PC-3 (cell line): ENCODE measurements at regions not wholly inside any gene's neighbourhood (a gene's known extent, or its start where the extent isn't known, plus 50 kb on each side); places are given as distances from the start of the nearest gene placed in this dataset.

Experiments used
- ATAC-seq: fragments of 200-7000 bp; cut with Tn5 transposase; 2 replicates; pipeline ENCODE4 v1.9.1; 2020; ENCODE audit warnings: mild to moderate bottlenecking, moderate library complexity
- BruUV-seq: library from RNA; stranded (reverse); fragments of 400-500 nt; replicated peaks from 2 replicates; lab custom pipeline; 2021; lab: Mats Ljungman, UMichigan
- CTCF ChIA-PET: fragments of 300-600 bp; sonication (Branson Sonifier 250); formaldehyde crosslinking; loops from one replicate; lab custom pipeline; 2022; ENCODE audit warnings: antibody characterized with exemption; lab: Charles Lee
- POLR2A ChIA-PET: fragments of 300-600 bp; sonication (Branson Sonifier 250); formaldehyde crosslinking; loops from one replicate; lab custom pipeline; 2022; ENCODE audit warnings: antibody characterized with exemption; ENCODE audit not compliant: unreplicated experiment; lab: Charles Lee
- DNase-seq: peaks from one replicate; pipeline ENCODE4 v3.0.0-alpha.2; 2015
- H2AFZ ChIP-seq: fragments of 300-600 bp; sonication (generic); 2 replicates; pipeline ENCODE4 v1.6.0; 2016; ENCODE audit warnings: antibody characterized with exemption, low read length
- H3F3A ChIP-seq: fragments of 300-600 bp; sonication (generic); one replicate; pipeline ENCODE4 v1.6.0; 2017; ENCODE audit warnings: antibody characterized with exemption, low read length, control low read depth, mild to moderate bottlenecking; ENCODE audit not compliant: unreplicated experiment
- H3K27ac ChIP-seq: fragments of 300-600 bp; sonication (generic); 2 replicates; pipeline ENCODE4 v1.5.1; 2016; ENCODE audit warnings: mild to moderate bottlenecking, low read length
- H3K27me3 ChIP-seq: fragments of 300-600 bp; sonication (generic); 2 replicates; pipeline ENCODE4 v1.6.1; 2016; ENCODE audit warnings: low read length, mixed read lengths
- H3K36me3 ChIP-seq: fragments of 300-600 bp; sonication (generic); 2 replicates; pipeline ENCODE4 v1.6.1; 2016; ENCODE audit warnings: low read depth, mixed run types, low read length, mixed read lengths
- H3K4me1 ChIP-seq: fragments of 300-600 bp; sonication (generic); 2 replicates; pipeline ENCODE4 v1.5.1; 2016; ENCODE audit warnings: low read length; ENCODE audit not compliant: insufficient read depth
- H3K4me2 ChIP-seq: fragments of 300-600 bp; sonication (generic); 2 replicates; pipeline ENCODE4 v1.6.0; 2016; ENCODE audit warnings: low read length
- H3K4me3 ChIP-seq: fragments of 300-600 bp; sonication (generic); 2 replicates; pipeline ENCODE4 v1.5.1; 2016; ENCODE audit warnings: mild to moderate bottlenecking, low read length, mixed read lengths
- H3K79me2 ChIP-seq: fragments of 300-600 bp; sonication (generic); 2 replicates; pipeline ENCODE4 v1.6.1; 2017; ENCODE audit warnings: low read length, mixed read lengths
- H3K9ac ChIP-seq: fragments of 300-600 bp; sonication (generic); 2 replicates; pipeline ENCODE4 v1.6.0; 2016; ENCODE audit warnings: mild to moderate bottlenecking, low read length
- H3K9me2 ChIP-seq: fragments of 300-600 bp; sonication (generic); replicated peaks from 2 replicates; pipeline ENCODE4 v1.6.1; 2016; ENCODE audit warnings: mixed run types, low read length, mixed read lengths
- H3K9me3 ChIP-seq: fragments of 300-600 bp; sonication (generic); 2 replicates; pipeline ENCODE4 v1.6.1; 2016; ENCODE audit warnings: low read length, mixed read lengths
- H4K20me1 ChIP-seq: fragments of 300-600 bp; sonication (generic); 2 replicates; pipeline ENCODE4 v1.6.1; 2016; ENCODE audit warnings: low read length, mixed read lengths
- CTCF ChIP-seq: fragments of 300-600 bp; sonication (generic); conservative IDR thresholded peaks from 2 replicates; pipeline ENCODE4 v1.5.1; 2017; ENCODE audit warnings: antibody characterized with exemption, low read depth, mild to moderate bottlenecking, low read length
- EZH2 ChIP-seq: fragments of 300-600 bp; sonication (generic); IDR thresholded peaks from one replicate; pipeline ENCODE4 v1.6.1; 2017; ENCODE audit warnings: antibody characterized with exemption, mild to moderate bottlenecking, low read length; ENCODE audit not compliant: unreplicated experiment
- EZH2phosphoT487 ChIP-seq: fragments of 300-600 bp; sonication (generic); IDR thresholded peaks from 2 replicates; pipeline ENCODE4 v1.6.1; 2018; ENCODE audit warnings: mild to moderate bottlenecking, antibody characterized with exemption, low read length, borderline replicate concordance
- intact Hi-C: fragments of 100-400 bp; cut with micrococcal nuclease; formaldehyde crosslinking; loops from 2 replicates; pipeline ENCODE4 v1.9.0; 2023

DNA sequence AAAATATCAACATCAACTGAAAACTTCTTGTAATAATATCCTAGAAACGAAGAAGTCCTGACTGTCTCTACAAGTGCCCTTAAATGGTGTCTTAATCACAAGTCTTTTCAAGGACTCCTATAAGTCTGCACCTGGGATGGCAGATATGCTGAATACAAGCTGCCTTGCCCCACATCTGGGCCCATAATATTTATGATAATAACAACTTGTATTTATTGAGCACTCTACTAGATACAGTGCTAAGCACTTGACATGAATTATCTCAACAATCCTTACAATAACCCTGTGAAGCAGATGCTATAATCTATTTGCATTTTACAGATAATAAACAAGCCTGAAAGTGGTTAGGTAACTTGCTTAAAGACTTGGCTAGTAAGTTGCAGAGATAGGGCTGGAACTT, 78.0 kb upstream of the ZNF648 start:
- Histone ChIP-seq H3K27me3 (no peaks in the 10 kb centered on the region), H3K79me2 (no peaks in the 10 kb centered on the region), H3K36me3 (no peaks in the 10 kb centered on the region), H3K4me3 (no peak overlapping the region), H2AFZ (no peak overlapping the region), H3K4me2 (no peak overlapping the region), H3K9ac (no peak overlapping the region), H3K9me2 (no peaks in the 10 kb centered on the region), H3K27ac (no peak overlapping the region), H3K9me3 (no peaks in the 10 kb centered on the region), H3K4me1 (peaks cover 19% of the 10 kb centered on the region), H3F3A (no peaks in the 10 kb centered on the region), H4K20me1 (no peaks in the 10 kb centered on the region)
- TF ChIP-seq CTCF: no peak
- no peak for TF ChIP-seq EZH2
- TF ChIP-seq EZH2phosphoT487: no peak
- ATAC-seq (no peak), DNase-seq (no peak)
- ChIA-PET CTCF (no interaction called here), POLR2A (no interaction called here)
- BruUV-seq: no TSS peak
- intact Hi-C loops: no loop called here

- ATAC-seq: no peak
- intact Hi-C loops: no loop called here
- TF ChIP-seq EZH2phosphoT487 (no peak), EZH2 (no peak), CTCF (no peak)
- DNase-seq: no peak
- Histone ChIP-seq H3K79me2 (no peaks in the 10 kb centered on the region), H3F3A (no peaks in the 10 kb centered on the region), H3K4me3 (no peak overlapping the region), H3K27me3 (no peaks in the 10 kb centered on the region), H3K9me3 (no peaks in the 10 kb centered on the region), H3K27ac (no peak overlapping the region), H2AFZ (no peak overlapping the region), H3K4me1 (peaks cover 4% of the 10 kb centered on the region; the same call in 1 of the 2 replicates), H3K4me2 (no peak overlapping the region), H3K9ac (no peak overlapping the region), H3K9me2 (no peaks in the 10 kb centered on the region), H3K36me3 (no peaks in the 10 kb centered on the region), H4K20me1 (no peaks in the 10 kb centered on the region)
- BruUV-seq: no TSS peak
- CTCF ChIA-PET: no interaction called here
- POLR2A ChIA-PET: no interaction called here
Observed at GRCh38 chr1:182137546-182137945, 76.0 kb upstream of the ZNF648 start.

- Histone ChIP-seq H3K36me3 (no peaks in the 10 kb centered on the region), H3K4me1 (peaks cover 3% of the 10 kb centered on the region; the same call in 1 of the 2 replicates), H4K20me1 (no peaks in the 10 kb centered on the region), H3K9ac (no peak overlapping the region), H3K9me3 (no peaks in the 10 kb centered on the region), H3K27me3 (no peaks in the 10 kb centered on the region), H3K27ac (no peak overlapping the region), H3K79me2 (no peaks in the 10 kb centered on the region), H3K9me2 (no peaks in the 10 kb centered on the region), H3K4me2 (no peak overlapping the region), H3K4me3 (no peak overlapping the region), H2AFZ (no peak overlapping the region), H3F3A (no peaks in the 10 kb centered on the region)
- CTCF ChIA-PET: no interaction called here
- no TSS peak for BruUV-seq
- POLR2A ChIA-PET: no interaction called here
- no peak for ATAC-seq
- no peak for DNase-seq
- intact Hi-C loops: no loop called here
- TF ChIP-seq EZH2phosphoT487 (no peak), EZH2 (no peak), CTCF (no peak)
Observed at GRCh38 chr1:182135946-182136345, 74.4 kb upstream of the ZNF648 start.
